Liver (tissue), 8 donors: ENCODE measurements at regions not wholly inside any gene's neighbourhood (a gene's known extent, or its start where the extent isn't known, plus 50 kb on each side); places are given as distances from the start of the nearest gene placed in this dataset.

Experiments
- DNase-seq: peaks from one replicate; pipeline ENCODE4 v3.0.0-alpha.2; 2017; ENCODE audit warnings: low spot score
- H3K27ac ChIP-seq, 2 donors: one replicate each; pipeline ENCODE4 v1.7.0; 2013; ENCODE audit warnings: inconsistent platforms in 2 of 2, low read length in 2 of 2, control low read depth in 1 of 2, low read depth in 1 of 2, mild to moderate bottlenecking in 1 of 2
- H3K27me3 ChIP-seq, 4 donors: one replicate each; pipeline versions ENCODE4 v1.6.1 to v1.7.0; 2013; ENCODE audit warnings: low read length in 3 of 4, inconsistent platforms in 1 of 4, mild to moderate bottlenecking in 1 of 4, moderate library complexity in 1 of 4; ENCODE audit not compliant: control insufficient read depth in 4 of 4, insufficient read depth in 4 of 4
- H3K36me3 ChIP-seq, 4 donors: one replicate each; pipeline versions ENCODE4 v1.6.1 to v1.7.0; 2013; ENCODE audit warnings: low read length in 3 of 4, mild to moderate bottlenecking in 3 of 4, low read depth in 1 of 4, moderate library complexity in 1 of 4; ENCODE audit not compliant: control insufficient read depth in 4 of 4, insufficient read depth in 3 of 4
- H3K4me1 ChIP-seq, 4 donors: one replicate each; pipeline versions ENCODE4 v1.6.1 to v1.7.0; 2013; ENCODE audit warnings: low read length in 3 of 4, mild to moderate bottlenecking in 3 of 4, moderate library complexity in 1 of 4; ENCODE audit not compliant: control insufficient read depth in 4 of 4, insufficient read depth in 4 of 4
- H3K4me3 ChIP-seq, 3 donors: one replicate each; pipeline versions ENCODE4 v1.6.1 to v1.7.0; 2013; ENCODE audit warnings: low read length in 3 of 3, control low read depth in 1 of 3, low read depth in 1 of 3, mild to moderate bottlenecking in 1 of 3
- H3K9ac ChIP-seq, 2 donors: one replicate each; pipeline ENCODE4 v1.7.0; 2013; ENCODE audit warnings: low read length in 2 of 2, mild to moderate bottlenecking in 2 of 2, moderate library complexity in 2 of 2, control low read depth in 1 of 2, low read depth in 1 of 2
- H3K9me3 ChIP-seq, 4 donors: one replicate each; pipeline versions ENCODE4 v1.6.1 to v1.7.0; 2013; ENCODE audit warnings: low read length in 3 of 4; ENCODE audit not compliant: control insufficient read depth in 4 of 4
- EGR1 ChIP-seq, 2 donors: IDR thresholded peaks; 2 replicates each; pipeline ENCODE4 v1.6.1; 2016 to 2018; ENCODE audit warnings: antibody characterized with exemption in 2 of 2, low read depth in 2 of 2
- FOXA1 ChIP-seq: IDR thresholded peaks from 2 replicates; pipeline ENCODE4 v1.6.1; 2016; ENCODE audit warnings: antibody characterized with exemption
- FOXA2 ChIP-seq: IDR thresholded peaks from 2 replicates; pipeline ENCODE4 v1.6.1; 2016; ENCODE audit warnings: antibody characterized with exemption
- GABPA ChIP-seq, 2 donors: IDR thresholded peaks in 1 of 2; conservative IDR thresholded peaks in 1 of 2; 2 replicates each; pipeline ENCODE4 v1.6.1; 2016; ENCODE audit warnings: antibody characterized with exemption in 2 of 2, mild to moderate bottlenecking in 1 of 2, moderate library complexity in 1 of 2
- HNF4A ChIP-seq, 2 donors: conservative IDR thresholded peaks; 2 replicates each; pipeline ENCODE4 v1.6.1; 2016; ENCODE audit warnings: antibody characterized with exemption in 2 of 2, mild to moderate bottlenecking in 2 of 2
- HNF4G ChIP-seq: IDR thresholded peaks from 2 replicates; pipeline ENCODE4 v1.6.1; 2016; ENCODE audit warnings: antibody characterized with exemption
- JUND ChIP-seq, 2 donors: IDR thresholded peaks; 2 replicates each; pipeline ENCODE4 v1.6.1; 2016; ENCODE audit warnings: antibody characterized with exemption in 2 of 2
- NR2F2 ChIP-seq: IDR thresholded peaks from 2 replicates; pipeline ENCODE4 v1.6.1; 2016; ENCODE audit warnings: antibody characterized with exemption
- RAD21 ChIP-seq, 2 donors: IDR thresholded peaks; 2 replicates each; pipeline ENCODE4 v1.6.1; 2016; ENCODE audit warnings: antibody characterized with exemption in 2 of 2, mild to moderate bottlenecking in 2 of 2
- RXRA ChIP-seq, 2 donors: IDR thresholded peaks; 2 replicates each; pipeline ENCODE4 v1.6.1; 2017 to 2018; ENCODE audit warnings: antibody characterized with exemption in 2 of 2, mild to moderate bottlenecking in 1 of 2
- SP1 ChIP-seq: IDR thresholded peaks from 2 replicates; pipeline ENCODE4 v1.6.1; 2018; ENCODE audit warnings: antibody characterized with exemption, mild to moderate bottlenecking
- TAF1 ChIP-seq: conservative IDR thresholded peaks from 2 replicates; pipeline ENCODE4 v1.6.1; 2016; ENCODE audit warnings: antibody characterized with exemption, mild to moderate bottlenecking
- YY1 ChIP-seq: IDR thresholded peaks from 2 replicates; pipeline ENCODE4 v1.6.1; 2016; ENCODE audit warnings: antibody characterized with exemption, mild to moderate bottlenecking
- WGBS: extraction: QIAGEN DNeasy Blood & Tissue Kit; methylation state at CpG from one replicate; pipeline ENCODE4 v1.1.7; 2013; 5-methylcytosine and 5-hydroxymethylcytosine counted together
- TF ChIP-seq, protein P1 (sequence below): IDR thresholded peaks from 2 replicates; pipeline ENCODE4 v1.6.1; 2016; ENCODE audit warnings: antibody characterized with exemption
- TF ChIP-seq, protein P2 (sequence below): IDR thresholded peaks from 2 replicates; pipeline ENCODE4 v1.6.1; 2016; ENCODE audit warnings: antibody characterized with exemption
- TF ChIP-seq, protein P3 (sequence below): fragments of 150-350 bp; IDR thresholded peaks from 2 replicates; pipeline ENCODE4 v1.5.1; 2017; ENCODE audit warnings: improper control_type of control experiment, low read depth, low read length; ENCODE audit not compliant: missing input control
- TF ChIP-seq, protein P4 (sequence below): IDR thresholded peaks from 2 replicates; pipeline ENCODE4 v1.6.1; 2016; ENCODE audit warnings: antibody characterized with exemption
- TF ChIP-seq, protein P5 (sequence below): IDR thresholded peaks from 2 replicates; pipeline ENCODE4 v1.6.1; 2016; ENCODE audit warnings: antibody characterized with exemption, mild to moderate bottlenecking
- donor health status: healthy.
- donor health status: healthy.
- donor health status: healthy.
- donor health status: healthy.
- donor health status: healthy.

DNA sequence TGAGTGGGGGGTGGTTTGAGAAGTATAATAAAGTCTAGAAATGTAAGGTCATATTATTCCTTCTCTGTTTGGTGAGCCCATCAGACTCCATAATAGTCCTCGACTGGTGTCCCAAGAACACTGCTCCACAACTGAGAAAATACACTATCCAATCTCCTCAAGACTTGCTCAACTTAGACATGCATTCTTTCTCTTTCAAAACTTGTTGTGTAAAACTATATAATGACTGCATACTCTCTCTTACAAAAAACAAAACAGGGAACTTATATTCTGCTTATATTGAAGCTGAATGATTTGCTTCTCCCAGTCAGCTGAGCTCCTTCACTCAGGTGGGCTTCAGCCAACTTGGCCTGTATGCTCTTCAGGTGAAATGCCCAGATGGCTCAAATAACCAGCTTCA, 204.7 kb downstream of the ZNF365 start:
- no peak overlapping the region for H3K4me3 ChIP-seq
- H3K27ac ChIP-seq = no peak overlapping the region
- no peak overlapping the region for H3K9ac ChIP-seq
- no peak for DNase-seq
- H3K4me1 ChIP-seq = no peaks in the 10 kb centered on the region
- peaks cover 0 to 2% (median 0%) of the 10 kb centered on the region in 4 donors for H3K27me3 ChIP-seq
- 81% methylated on average over 1 of the region's 1 CpG for WGBS
- TF ChIP-seq JUND (IDR thresholded peaks at IDR 0.05) (no peak), FOXA1 (no peak), NR2F2 (no peak), RXRA (IDR thresholded peaks at IDR 0.05) (no peak), TAF1 (no peak), GABPA (IDR thresholded peaks at IDR 0.05 in 1 of 2, conservative IDR thresholded peaks at IDR 0.05 in 1 of 2) (no peak), HNF4A (conservative IDR thresholded peaks at IDR 0.05) (no peak), EGR1 (IDR thresholded peaks at IDR 0.05; ENCODE audit: low read depth in 2 of 2) (no peak), SP1 (no peak), YY1 (no peak)
- TF ChIP-seq, protein P1, sequence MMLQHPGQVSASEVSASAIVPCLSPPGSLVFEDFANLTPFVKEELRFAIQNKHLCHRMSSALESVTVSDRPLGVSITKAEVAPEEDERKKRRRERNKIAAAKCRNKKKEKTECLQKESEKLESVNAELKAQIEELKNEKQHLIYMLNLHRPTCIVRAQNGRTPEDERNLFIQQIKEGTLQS = no peak
- TF ChIP-seq, protein P2, sequence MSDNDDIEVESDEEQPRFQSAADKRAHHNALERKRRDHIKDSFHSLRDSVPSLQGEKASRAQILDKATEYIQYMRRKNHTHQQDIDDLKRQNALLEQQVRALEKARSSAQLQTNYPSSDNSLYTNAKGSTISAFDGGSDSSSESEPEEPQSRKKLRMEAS = no peak
- TF ChIP-seq, protein P3, sequence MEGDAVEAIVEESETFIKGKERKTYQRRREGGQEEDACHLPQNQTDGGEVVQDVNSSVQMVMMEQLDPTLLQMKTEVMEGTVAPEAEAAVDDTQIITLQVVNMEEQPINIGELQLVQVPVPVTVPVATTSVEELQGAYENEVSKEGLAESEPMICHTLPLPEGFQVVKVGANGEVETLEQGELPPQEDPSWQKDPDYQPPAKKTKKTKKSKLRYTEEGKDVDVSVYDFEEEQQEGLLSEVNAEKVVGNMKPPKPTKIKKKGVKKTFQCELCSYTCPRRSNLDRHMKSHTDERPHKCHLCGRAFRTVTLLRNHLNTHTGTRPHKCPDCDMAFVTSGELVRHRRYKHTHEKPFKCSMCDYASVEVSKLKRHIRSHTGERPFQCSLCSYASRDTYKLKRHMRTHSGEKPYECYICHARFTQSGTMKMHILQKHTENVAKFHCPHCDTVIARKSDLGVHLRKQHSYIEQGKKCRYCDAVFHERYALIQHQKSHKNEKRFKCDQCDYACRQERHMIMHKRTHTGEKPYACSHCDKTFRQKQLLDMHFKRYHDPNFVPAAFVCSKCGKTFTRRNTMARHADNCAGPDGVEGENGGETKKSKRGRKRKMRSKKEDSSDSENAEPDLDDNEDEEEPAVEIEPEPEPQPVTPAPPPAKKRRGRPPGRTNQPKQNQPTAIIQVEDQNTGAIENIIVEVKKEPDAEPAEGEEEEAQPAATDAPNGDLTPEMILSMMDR = no peak
- TF ChIP-seq, protein P4, sequence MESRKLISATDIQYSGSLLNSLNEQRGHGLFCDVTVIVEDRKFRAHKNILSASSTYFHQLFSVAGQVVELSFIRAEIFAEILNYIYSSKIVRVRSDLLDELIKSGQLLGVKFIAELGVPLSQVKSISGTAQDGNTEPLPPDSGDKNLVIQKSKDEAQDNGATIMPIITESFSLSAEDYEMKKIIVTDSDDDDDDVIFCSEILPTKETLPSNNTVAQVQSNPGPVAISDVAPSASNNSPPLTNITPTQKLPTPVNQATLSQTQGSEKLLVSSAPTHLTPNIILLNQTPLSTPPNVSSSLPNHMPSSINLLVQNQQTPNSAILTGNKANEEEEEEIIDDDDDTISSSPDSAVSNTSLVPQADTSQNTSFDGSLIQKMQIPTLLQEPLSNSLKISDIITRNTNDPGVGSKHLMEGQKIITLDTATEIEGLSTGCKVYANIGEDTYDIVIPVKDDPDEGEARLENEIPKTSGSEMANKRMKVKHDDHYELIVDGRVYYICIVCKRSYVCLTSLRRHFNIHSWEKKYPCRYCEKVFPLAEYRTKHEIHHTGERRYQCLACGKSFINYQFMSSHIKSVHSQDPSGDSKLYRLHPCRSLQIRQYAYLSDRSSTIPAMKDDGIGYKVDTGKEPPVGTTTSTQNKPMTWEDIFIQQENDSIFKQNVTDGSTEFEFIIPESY = no peak
- no peaks in the 10 kb centered on the region for H3K36me3 ChIP-seq
- H3K9me3 ChIP-seq = no peaks in the 10 kb centered on the region

DNA sequence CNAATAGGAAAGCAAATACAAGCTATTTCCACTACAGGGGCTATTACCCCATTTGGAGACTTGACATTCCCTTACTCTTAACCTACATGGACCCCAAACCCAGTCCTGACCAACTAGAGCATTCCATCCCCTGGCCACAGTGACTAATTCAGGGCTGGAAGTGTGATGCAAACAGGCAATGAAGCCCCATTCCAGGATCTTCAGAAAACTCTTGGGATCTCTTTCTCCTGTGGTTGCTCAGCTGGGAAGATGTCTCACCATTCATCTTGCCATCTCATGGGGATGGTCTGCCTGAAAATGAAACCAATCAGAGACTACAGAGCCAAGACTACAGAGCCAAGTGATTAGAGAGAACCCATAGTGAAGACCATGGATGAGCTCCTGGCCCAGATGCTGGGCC, 206.2 kb downstream of the ZNF365 start:
- H3K27ac ChIP-seq = no peak overlapping the region
- TF ChIP-seq GABPA (IDR thresholded peaks at IDR 0.05 in 1 of 2, conservative IDR thresholded peaks at IDR 0.05 in 1 of 2) (no peak), NR2F2 (no peak), HNF4A (conservative IDR thresholded peaks at IDR 0.05) (no peak), RXRA (IDR thresholded peaks at IDR 0.05) (no peak), EGR1 (IDR thresholded peaks at IDR 0.05; ENCODE audit: low read depth in 2 of 2) (no peak), RAD21 (IDR thresholded peaks at IDR 0.05) (no peak), YY1 (no peak), FOXA1 (no peak), HNF4G (no peak), TAF1 (no peak), FOXA2 (no peak), SP1 (no peak), JUND (IDR thresholded peaks at IDR 0.05) (no peak)
- TF ChIP-seq, protein P4 = no peak
- TF ChIP-seq, protein P3 = no peak
- TF ChIP-seq, protein P1 = no peak
- TF ChIP-seq, protein P5, sequence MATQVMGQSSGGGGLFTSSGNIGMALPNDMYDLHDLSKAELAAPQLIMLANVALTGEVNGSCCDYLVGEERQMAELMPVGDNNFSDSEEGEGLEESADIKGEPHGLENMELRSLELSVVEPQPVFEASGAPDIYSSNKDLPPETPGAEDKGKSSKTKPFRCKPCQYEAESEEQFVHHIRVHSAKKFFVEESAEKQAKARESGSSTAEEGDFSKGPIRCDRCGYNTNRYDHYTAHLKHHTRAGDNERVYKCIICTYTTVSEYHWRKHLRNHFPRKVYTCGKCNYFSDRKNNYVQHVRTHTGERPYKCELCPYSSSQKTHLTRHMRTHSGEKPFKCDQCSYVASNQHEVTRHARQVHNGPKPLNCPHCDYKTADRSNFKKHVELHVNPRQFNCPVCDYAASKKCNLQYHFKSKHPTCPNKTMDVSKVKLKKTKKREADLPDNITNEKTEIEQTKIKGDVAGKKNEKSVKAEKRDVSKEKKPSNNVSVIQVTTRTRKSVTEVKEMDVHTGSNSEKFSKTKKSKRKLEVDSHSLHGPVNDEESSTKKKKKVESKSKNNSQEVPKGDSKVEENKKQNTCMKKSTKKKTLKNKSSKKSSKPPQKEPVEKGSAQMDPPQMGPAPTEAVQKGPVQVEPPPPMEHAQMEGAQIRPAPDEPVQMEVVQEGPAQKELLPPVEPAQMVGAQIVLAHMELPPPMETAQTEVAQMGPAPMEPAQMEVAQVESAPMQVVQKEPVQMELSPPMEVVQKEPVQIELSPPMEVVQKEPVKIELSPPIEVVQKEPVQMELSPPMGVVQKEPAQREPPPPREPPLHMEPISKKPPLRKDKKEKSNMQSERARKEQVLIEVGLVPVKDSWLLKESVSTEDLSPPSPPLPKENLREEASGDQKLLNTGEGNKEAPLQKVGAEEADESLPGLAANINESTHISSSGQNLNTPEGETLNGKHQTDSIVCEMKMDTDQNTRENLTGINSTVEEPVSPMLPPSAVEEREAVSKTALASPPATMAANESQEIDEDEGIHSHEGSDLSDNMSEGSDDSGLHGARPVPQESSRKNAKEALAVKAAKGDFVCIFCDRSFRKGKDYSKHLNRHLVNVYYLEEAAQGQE = no peak
- TF ChIP-seq, protein P2 = no peak

More for the DNA sequence above, 206.2 kb downstream of the ZNF365 start:
- Histone ChIP-seq H3K27me3 (peaks cover 0 to 2% (median 0%) of the 10 kb centered on the region in 4 donors), H3K9ac (no peak overlapping the region), H3K9me3 (no peaks in the 10 kb centered on the region), H3K4me1 (no peaks in the 10 kb centered on the region), H3K36me3 (no peaks in the 10 kb centered on the region), H3K4me3 (no peak overlapping the region)
- no peak for DNase-seq
